Endothelial cell (in vitro differentiated cells): ENCODE measurements at regions not wholly inside any gene's neighbourhood (a gene's known extent, or its start where the extent isn't known, plus 50 kb on each side); places are given as distances from the start of the nearest gene placed in this dataset.

Experiments used
- DNase-seq: peaks from one replicate; pipeline ENCODE4 v3.0.0; 2021; ENCODE audit warnings: low spot score
- H3K27ac Mint-ChIP-seq: one replicate; pipeline ENCODE4 v1.8.0; 2021; ENCODE audit warnings: mixed read lengths, inconsistent platforms; ENCODE audit not compliant: unreplicated experiment
- H3K27me3 Mint-ChIP-seq: one replicate; pipeline ENCODE4 v1.8.0; 2021; ENCODE audit warnings: mild to moderate bottlenecking, moderate library complexity, mixed read lengths, inconsistent platforms; ENCODE audit not compliant: unreplicated experiment
- H3K36me3 Mint-ChIP-seq: one replicate; pipeline ENCODE4 v1.8.0; 2021; ENCODE audit warnings: mild to moderate bottlenecking, low read depth, mixed read lengths, inconsistent platforms; ENCODE audit not compliant: unreplicated experiment
- H3K4me1 Mint-ChIP-seq: one replicate; pipeline ENCODE4 v1.8.0; 2021; ENCODE audit warnings: mild to moderate bottlenecking, mixed read lengths, inconsistent platforms; ENCODE audit not compliant: unreplicated experiment
- H3K4me3 Mint-ChIP-seq: one replicate; pipeline ENCODE4 v1.8.0; 2021; ENCODE audit warnings: mild to moderate bottlenecking, mixed read lengths, inconsistent platforms; ENCODE audit not compliant: unreplicated experiment
- H3K9me3 Mint-ChIP-seq: one replicate; pipeline ENCODE4 v1.8.0; 2021; ENCODE audit warnings: mixed read lengths, inconsistent platforms; ENCODE audit not compliant: unreplicated experiment
- TF ChIP-seq, protein P1 (sequence below): fragments of 200-600 bp; sonication (generic); IDR thresholded peaks from one replicate; pipeline ENCODE4 v1.5.0; 2021; ENCODE audit warnings: antibody characterized with exemption; ENCODE audit not compliant: unreplicated experiment

DNA sequence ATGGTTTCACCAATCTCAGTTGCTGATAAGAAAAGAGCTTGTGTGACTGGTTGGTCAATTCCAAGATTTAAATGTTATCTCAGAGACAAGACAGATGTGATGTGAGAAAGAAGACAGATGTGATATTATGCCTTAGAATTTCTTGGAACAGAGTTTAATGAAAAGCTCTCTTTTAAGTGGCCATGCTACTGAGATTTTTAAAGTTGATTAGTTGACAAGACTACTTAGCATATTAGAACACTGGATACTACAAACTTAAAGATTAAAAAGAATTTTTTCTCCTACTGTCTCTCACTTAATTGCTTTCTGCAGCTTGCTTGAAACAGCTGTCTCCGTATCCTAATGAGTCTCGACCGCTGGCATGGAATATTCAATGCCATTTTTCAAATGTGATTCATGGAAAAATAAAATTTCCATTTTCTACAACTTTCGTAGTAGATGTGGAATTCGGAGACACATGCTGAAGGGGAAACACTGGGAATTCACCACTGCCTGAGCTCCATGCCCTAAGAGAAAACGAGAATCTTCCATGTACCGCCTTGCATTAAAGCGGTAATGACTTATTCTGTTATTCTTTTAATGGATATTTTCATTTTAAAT lies 634.2 kb upstream of the SETBP1 start:
- H3K9me3 Mint-ChIP-seq = no peaks in the 10 kb centered on the region
- no peaks in the 10 kb centered on the region for H3K27me3 Mint-ChIP-seq
- DNase-seq = no peak
- no peak overlapping the region for H3K4me3 Mint-ChIP-seq
- no peaks in the 10 kb centered on the region for H3K4me1 Mint-ChIP-seq
- TF ChIP-seq, protein P1, sequence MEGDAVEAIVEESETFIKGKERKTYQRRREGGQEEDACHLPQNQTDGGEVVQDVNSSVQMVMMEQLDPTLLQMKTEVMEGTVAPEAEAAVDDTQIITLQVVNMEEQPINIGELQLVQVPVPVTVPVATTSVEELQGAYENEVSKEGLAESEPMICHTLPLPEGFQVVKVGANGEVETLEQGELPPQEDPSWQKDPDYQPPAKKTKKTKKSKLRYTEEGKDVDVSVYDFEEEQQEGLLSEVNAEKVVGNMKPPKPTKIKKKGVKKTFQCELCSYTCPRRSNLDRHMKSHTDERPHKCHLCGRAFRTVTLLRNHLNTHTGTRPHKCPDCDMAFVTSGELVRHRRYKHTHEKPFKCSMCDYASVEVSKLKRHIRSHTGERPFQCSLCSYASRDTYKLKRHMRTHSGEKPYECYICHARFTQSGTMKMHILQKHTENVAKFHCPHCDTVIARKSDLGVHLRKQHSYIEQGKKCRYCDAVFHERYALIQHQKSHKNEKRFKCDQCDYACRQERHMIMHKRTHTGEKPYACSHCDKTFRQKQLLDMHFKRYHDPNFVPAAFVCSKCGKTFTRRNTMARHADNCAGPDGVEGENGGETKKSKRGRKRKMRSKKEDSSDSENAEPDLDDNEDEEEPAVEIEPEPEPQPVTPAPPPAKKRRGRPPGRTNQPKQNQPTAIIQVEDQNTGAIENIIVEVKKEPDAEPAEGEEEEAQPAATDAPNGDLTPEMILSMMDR = no peak
- H3K27ac Mint-ChIP-seq = no peak overlapping the region
- no peaks in the 10 kb centered on the region for H3K36me3 Mint-ChIP-seq

DNA sequence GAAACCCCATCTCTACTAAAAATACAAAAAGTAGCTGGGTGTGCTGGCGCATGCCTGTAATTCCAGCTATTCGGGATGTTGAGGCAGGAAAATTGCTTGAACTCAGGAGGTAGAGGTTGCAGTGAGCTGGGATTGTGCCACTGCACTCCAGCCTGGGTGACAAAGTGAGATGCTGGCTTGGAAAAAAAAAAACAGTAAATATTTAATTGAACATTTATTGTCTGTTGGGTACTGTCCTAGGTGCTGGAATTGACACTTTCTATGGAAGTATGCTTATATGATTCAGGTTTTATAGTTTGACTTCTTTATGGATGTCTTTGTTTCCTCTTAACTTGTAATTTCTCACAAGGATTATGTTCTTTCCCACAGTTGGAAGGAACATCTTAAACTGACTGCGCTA lies 633.1 kb upstream of the SETBP1 start:
- H3K27ac Mint-ChIP-seq = no peak overlapping the region
- no peak for DNase-seq
- H3K27me3 Mint-ChIP-seq = no peaks in the 10 kb centered on the region
- H3K4me3 Mint-ChIP-seq = no peak overlapping the region
- TF ChIP-seq, protein P1 = no peak
- no peaks in the 10 kb centered on the region for H3K4me1 Mint-ChIP-seq
- H3K36me3 Mint-ChIP-seq = no peaks in the 10 kb centered on the region
- H3K9me3 Mint-ChIP-seq = no peaks in the 10 kb centered on the region

DNA sequence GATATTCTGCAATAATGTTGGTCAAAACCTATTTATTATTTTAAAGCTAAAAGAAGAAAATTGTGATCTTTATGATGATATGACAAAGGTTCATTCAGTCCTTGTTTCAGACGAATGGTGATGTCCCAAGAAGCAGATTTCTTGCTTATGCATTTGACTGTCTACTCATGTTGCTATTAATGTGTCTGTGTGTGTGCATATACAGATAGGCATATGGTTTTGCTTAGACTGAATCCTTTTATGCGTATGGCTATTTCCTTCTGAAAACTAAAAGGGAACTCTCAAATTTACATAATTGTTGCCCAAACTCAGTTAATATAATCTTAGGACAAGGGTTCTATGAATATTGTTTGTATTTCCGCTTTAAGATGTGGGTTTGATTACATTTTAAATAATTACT lies 632.3 kb upstream of the SETBP1 start:
- no peak overlapping the region for H3K27ac Mint-ChIP-seq

DNA sequence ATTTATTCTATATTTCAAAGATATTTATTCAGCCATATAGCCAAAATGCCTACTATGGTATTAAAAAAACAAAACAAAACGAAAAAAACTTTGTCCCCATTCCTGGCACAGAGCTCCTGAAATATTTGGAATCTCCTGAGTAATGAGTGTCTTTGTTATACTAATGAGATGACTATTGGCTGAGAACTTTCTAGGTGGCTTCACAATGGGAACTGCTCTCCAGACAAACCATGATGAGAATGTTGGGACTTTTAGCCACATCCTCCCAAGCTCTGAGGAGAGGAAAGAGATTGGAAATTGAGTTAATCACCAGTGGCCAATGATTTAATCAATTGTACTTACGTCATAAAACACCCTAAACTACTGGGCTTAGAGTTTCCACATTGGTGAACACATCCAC lies 631.8 kb upstream of the SETBP1 start:
- no peak overlapping the region for H3K27ac Mint-ChIP-seq
- H3K9me3 Mint-ChIP-seq = no peaks in the 10 kb centered on the region
- H3K27me3 Mint-ChIP-seq = no peaks in the 10 kb centered on the region
- no peaks in the 10 kb centered on the region for H3K4me1 Mint-ChIP-seq
- H3K4me3 Mint-ChIP-seq = no peak overlapping the region
- no peak for DNase-seq
- TF ChIP-seq, protein P1 = no peak
- no peaks in the 10 kb centered on the region for H3K36me3 Mint-ChIP-seq

More for the DNA sequence above, 632.3 kb upstream of the SETBP1 start:
- Mint-ChIP-seq H3K36me3 (no peaks in the 10 kb centered on the region), H3K4me1 (no peaks in the 10 kb centered on the region), H3K9me3 (no peaks in the 10 kb centered on the region), H3K27me3 (no peaks in the 10 kb centered on the region), H3K4me3 (no peak overlapping the region)
- no peak for DNase-seq
- TF ChIP-seq, protein P1 = no peak

DNA sequence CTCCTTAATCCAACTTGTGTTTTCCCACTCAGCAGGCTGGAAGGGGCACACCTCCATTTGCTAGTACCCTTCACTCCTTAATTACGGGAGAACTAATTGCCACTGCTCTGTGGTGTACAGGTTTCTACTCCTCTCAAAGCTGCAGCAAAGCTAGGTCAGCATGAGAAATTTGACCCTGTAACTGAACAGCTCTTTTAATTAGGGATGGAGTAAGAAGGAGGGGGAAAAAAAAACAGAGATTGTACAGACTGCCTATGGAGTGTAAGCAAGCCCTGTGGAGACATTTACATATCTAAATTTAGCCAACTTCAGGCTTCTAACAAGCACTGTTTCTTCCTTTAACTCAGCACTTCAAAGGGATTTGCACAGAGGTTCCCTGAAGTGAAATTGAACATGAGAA lies 629.7 kb upstream of the SETBP1 start:
- H3K9me3 Mint-ChIP-seq = no peaks in the 10 kb centered on the region
- H3K27ac Mint-ChIP-seq = no peak overlapping the region
- no peaks in the 10 kb centered on the region for H3K4me1 Mint-ChIP-seq
- DNase-seq = no peak
- H3K27me3 Mint-ChIP-seq = no peaks in the 10 kb centered on the region
- no peak overlapping the region for H3K4me3 Mint-ChIP-seq
- no peaks in the 10 kb centered on the region for H3K36me3 Mint-ChIP-seq
- TF ChIP-seq, protein P1 = no peak
